Breast epithelium (tissue), 3 donors: ENCODE measurements at regions not wholly inside any gene's neighbourhood (a gene's known extent, or its start where the extent isn't known, plus 50 kb on each side); places are given as distances from the start of the nearest gene placed in this dataset.

Experiments
- CTCF ChIP-seq, 3 donors: fragments of 450-650 bp; IDR thresholded peaks; one replicate each; pipeline ENCODE4 v1.5.1; 2016 to 2017; ENCODE audit warnings: antibody characterized with exemption in 3 of 3, mild to moderate bottlenecking in 3 of 3, moderate library complexity in 3 of 3
- POLR2AphosphoS5 ChIP-seq, 3 donors: sonication (generic); formaldehyde crosslinking; IDR thresholded peaks; one replicate each; pipeline ENCODE4 v1.6.1; 2017; ENCODE audit warnings: antibody characterized with exemption in 3 of 3

- no peak for TF ChIP-seq POLR2AphosphoS5 (IDR thresholded peaks at IDR 0.05)
- TF ChIP-seq CTCF (IDR thresholded peaks at IDR 0.05) = no peak
These were observed 85.9 kb upstream of the ZPLD1 start for GRCh38 chr3:102348904-102349303.
